ENCODE measurements at regions not wholly inside any gene's neighbourhood (a gene's known extent, or its start where the extent isn't known, plus 50 kb on each side); places are given as distances from the start of the nearest gene placed in this dataset.

GRCh38 chr2:67596871-67597270 lies 199.7 kb downstream of the ETAA1 start:
- no peak for TF ChIP-seq CTCF (IDR thresholded peaks at IDR 0.05)
- TF ChIP-seq POLR2A (IDR thresholded peaks at IDR 0.05): no peak

Measured in body of pancreas (tissue), 4 donors.